Glutamatergic neuron (in vitro differentiated cells): ENCODE measurements at regions not wholly inside any gene's neighbourhood (a gene's known extent, or its start where the extent isn't known, plus 50 kb on each side); places are given as distances from the start of the nearest gene placed in this dataset.

Experiments
- DNase-seq: peaks from one replicate; pipeline ENCODE4 v3.0.0; 2022
- H3K27ac Mint-ChIP-seq: one replicate; pipeline ENCODE4 v1.8.0; 2020; ENCODE audit warnings: mild to moderate bottlenecking, mixed read lengths, inconsistent platforms; ENCODE audit not compliant: unreplicated experiment
- H3K27me3 Mint-ChIP-seq: one replicate; pipeline ENCODE4 v1.8.0; 2020; ENCODE audit warnings: mild to moderate bottlenecking, moderate library complexity, mixed read lengths, inconsistent platforms; ENCODE audit not compliant: unreplicated experiment
- H3K36me3 Mint-ChIP-seq: one replicate; pipeline ENCODE4 v1.8.0; 2020; ENCODE audit warnings: mild to moderate bottlenecking, mixed read lengths, inconsistent platforms; ENCODE audit not compliant: unreplicated experiment
- H3K4me1 Mint-ChIP-seq: one replicate; pipeline ENCODE4 v1.8.0; 2020; ENCODE audit warnings: mild to moderate bottlenecking, low read depth, mixed read lengths, inconsistent platforms; ENCODE audit not compliant: unreplicated experiment
- H3K4me3 Mint-ChIP-seq: one replicate; pipeline ENCODE4 v1.8.0; 2020; ENCODE audit warnings: mild to moderate bottlenecking, mixed read lengths, inconsistent platforms; ENCODE audit not compliant: unreplicated experiment
- H3K9me3 Mint-ChIP-seq: one replicate; pipeline ENCODE4 v1.8.0; 2020; ENCODE audit warnings: mild to moderate bottlenecking, moderate library complexity, mixed read lengths, inconsistent platforms; ENCODE audit not compliant: unreplicated experiment
- TF ChIP-seq, protein P1 (sequence below): fragments of 200-600 bp; sonication (generic); IDR thresholded peaks from one replicate; pipeline ENCODE4 v1.5.0; 2021; ENCODE audit not compliant: partially characterized antibody, unreplicated experiment

DNA sequence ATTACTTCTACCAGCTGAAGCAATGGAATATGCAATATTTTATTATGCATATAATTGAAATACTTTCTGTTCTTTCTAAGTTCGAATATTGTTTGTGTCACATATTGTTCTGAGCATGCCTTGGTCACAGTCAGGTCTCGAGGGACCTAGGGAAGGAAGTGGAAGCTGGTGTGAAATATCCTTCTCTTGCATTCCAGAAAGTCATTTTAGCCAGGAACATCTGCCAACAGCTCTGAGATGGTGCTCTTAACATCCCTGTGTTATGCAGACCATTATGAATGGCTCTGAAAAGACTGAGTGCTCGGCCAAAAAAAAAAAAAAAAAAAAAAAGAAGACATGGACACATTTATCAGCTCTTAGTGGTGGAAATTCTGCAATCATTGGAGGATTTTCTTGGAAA, 132.7 kb upstream of the JAG1 start:
- H3K36me3 Mint-ChIP-seq: no peaks in the 10 kb centered on the region
- H3K4me1 Mint-ChIP-seq: peaks cover 13% of the 10 kb centered on the region
- H3K27me3 Mint-ChIP-seq: no peaks in the 10 kb centered on the region
- no peak overlapping the region for H3K4me3 Mint-ChIP-seq
- no peak overlapping the region for H3K27ac Mint-ChIP-seq
- no peak for DNase-seq
- TF ChIP-seq, protein P1, sequence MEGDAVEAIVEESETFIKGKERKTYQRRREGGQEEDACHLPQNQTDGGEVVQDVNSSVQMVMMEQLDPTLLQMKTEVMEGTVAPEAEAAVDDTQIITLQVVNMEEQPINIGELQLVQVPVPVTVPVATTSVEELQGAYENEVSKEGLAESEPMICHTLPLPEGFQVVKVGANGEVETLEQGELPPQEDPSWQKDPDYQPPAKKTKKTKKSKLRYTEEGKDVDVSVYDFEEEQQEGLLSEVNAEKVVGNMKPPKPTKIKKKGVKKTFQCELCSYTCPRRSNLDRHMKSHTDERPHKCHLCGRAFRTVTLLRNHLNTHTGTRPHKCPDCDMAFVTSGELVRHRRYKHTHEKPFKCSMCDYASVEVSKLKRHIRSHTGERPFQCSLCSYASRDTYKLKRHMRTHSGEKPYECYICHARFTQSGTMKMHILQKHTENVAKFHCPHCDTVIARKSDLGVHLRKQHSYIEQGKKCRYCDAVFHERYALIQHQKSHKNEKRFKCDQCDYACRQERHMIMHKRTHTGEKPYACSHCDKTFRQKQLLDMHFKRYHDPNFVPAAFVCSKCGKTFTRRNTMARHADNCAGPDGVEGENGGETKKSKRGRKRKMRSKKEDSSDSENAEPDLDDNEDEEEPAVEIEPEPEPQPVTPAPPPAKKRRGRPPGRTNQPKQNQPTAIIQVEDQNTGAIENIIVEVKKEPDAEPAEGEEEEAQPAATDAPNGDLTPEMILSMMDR: no peak
- no peaks in the 10 kb centered on the region for H3K9me3 Mint-ChIP-seq

DNA sequence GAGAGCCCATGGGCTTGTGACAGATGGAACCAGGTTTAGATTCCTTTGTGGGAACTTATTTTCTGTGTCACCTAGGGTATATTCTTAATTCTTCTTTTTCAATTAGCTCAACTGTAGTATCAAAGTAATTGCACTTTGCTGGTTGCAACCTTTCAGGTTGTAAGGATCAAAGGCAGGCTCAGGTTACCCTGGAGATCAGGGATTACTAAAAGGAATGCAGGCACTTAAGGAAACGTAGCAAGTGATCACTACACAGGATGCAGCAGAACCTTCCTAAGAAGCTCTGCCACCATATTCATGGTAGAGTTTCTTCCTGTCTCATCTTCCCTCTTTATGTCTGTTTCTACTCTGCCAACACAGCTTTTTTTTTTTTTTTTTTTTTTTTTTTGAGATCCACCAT, 133.2 kb upstream of the JAG1 start:
- no peak overlapping the region for H3K27ac Mint-ChIP-seq
- H3K9me3 Mint-ChIP-seq: no peaks in the 10 kb centered on the region
- H3K36me3 Mint-ChIP-seq: no peaks in the 10 kb centered on the region
- no peak for DNase-seq
- peaks cover 13% of the 10 kb centered on the region for H3K4me1 Mint-ChIP-seq
- no peaks in the 10 kb centered on the region for H3K27me3 Mint-ChIP-seq
- no peak overlapping the region for H3K4me3 Mint-ChIP-seq
- TF ChIP-seq, protein P1: no peak

DNA sequence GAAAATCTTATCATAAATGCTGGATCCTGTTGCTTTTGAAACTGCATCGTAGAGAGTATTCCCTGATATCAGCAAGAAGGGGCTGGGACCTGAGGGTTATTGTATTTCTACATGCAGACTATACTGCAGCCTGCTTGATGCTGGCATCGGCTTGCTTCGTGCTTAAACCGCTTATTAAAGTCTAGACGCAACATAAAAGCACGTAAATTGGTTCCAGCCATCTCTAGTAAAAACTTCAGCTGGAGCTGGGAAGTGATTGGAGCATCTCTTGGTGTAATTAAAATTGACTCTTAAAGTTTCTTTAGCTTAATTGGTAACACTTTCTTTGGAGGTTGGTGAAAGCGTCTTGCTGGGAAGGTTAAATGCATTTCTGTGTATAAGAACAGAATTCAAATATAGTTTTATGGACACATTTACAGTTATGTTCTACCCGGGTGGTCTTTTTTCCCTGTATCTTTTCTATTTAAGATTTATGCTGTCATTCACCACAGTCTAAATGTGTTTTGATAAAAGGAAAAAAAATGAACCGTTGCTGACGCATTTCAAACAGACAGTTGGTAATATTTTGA, 139.0 kb upstream of the JAG1 start:
- Mint-ChIP-seq H3K4me3 (no peak overlapping the region), H3K27me3 (peaks cover 2% of the 10 kb centered on the region), H3K36me3 (no peaks in the 10 kb centered on the region), H3K4me1 (no peaks in the 10 kb centered on the region), H3K27ac (no peak overlapping the region), H3K9me3 (no peaks in the 10 kb centered on the region)
- DNase-seq: no peak
- TF ChIP-seq, protein P1: no peak

DNA sequence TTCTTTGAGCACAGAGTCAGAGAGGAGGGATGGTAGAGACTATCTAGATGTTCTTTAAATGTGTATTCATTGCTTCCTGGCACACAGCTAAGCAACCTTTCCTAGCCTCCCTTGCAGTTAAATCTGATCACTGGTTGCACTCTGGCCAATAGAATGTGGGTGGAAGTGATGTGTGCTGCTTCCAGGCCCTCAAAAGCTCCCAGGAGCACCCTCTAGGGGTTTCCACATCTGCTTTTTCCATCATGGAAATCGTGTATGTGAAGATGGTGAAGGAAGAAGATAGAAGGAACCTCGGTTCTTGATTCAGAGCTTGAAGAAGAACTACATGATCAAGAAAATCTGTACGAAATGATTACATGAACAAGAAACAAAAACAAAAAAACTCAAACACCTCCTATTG, 149.8 kb upstream of the JAG1 start:
- TF ChIP-seq, protein P1: no peak
- Mint-ChIP-seq H3K9me3 (peaks cover 5% of the 10 kb centered on the region), H3K27ac (no peak overlapping the region), H3K36me3 (no peaks in the 10 kb centered on the region), H3K27me3 (peaks cover 4% of the 10 kb centered on the region), H3K4me1 (no peaks in the 10 kb centered on the region), H3K4me3 (no peak overlapping the region)
- no peak for DNase-seq

DNA sequence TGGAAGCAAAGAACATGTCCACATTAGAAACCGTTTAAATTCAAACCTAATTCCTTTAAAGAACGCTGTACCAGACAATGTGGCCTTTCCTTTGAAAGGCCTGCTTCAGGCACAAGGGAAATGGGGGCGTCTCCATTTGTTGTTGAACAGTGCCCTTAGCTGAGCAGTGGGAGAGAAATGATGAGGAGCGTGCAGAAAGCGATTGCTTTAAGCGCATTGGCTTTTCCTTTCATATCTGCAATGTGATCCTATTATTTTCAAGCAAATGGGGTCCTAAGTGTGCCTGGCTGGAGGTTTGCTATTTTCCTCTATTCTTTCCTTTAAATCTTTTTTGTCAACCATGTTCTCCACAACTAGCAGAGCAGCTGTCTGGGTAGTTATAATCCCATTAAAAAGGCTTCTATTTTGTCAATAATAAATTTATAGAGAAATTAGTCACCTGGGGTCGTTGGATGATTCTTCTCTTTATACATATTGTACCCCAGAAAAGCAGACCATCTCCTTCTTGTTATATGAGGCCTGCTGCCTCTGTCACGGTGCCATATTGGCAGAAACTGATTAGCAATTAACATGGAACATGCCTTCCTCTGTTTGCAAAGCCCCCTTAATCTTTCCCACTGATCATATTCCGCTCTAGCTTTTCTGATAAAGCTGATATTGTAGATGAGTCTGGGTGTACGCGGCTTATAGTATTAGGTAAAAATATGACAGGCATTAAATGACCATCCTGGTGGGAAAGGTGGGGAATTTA, 151.1 kb upstream of the JAG1 start:
- no peak overlapping the region for H3K27ac Mint-ChIP-seq
- H3K27me3 Mint-ChIP-seq: peaks cover 4% of the 10 kb centered on the region
- H3K4me3 Mint-ChIP-seq: no peak overlapping the region
- no peaks in the 10 kb centered on the region for H3K4me1 Mint-ChIP-seq
- no peaks in the 10 kb centered on the region for H3K36me3 Mint-ChIP-seq
- H3K9me3 Mint-ChIP-seq: peaks cover 5% of the 10 kb centered on the region
- TF ChIP-seq, protein P1: no peak
- no peak for DNase-seq
